Loucy (cell line): ENCODE measurements at regions not wholly inside any gene's neighbourhood (a gene's known extent, or its start where the extent isn't known, plus 50 kb on each side); places are given as distances from the start of the nearest gene placed in this dataset.

Source experiments
- EZH2phosphoT487 ChIP-seq: fragments of 200-600 bp; IDR thresholded peaks from 2 replicates; pipeline ENCODE4 v1.6.1; 2018; ENCODE audit warnings: antibody characterized with exemption, mild to moderate bottlenecking, moderate library complexity, borderline replicate concordance
- TF ChIP-seq, protein P1 (sequence below): fragments of 200-600 bp; sonication (generic); conservative IDR thresholded peaks from 2 replicates; pipeline ENCODE4 v1.5.1; 2014; ENCODE audit warnings: mild to moderate bottlenecking, antibody characterized with exemption, low read length

DNA sequence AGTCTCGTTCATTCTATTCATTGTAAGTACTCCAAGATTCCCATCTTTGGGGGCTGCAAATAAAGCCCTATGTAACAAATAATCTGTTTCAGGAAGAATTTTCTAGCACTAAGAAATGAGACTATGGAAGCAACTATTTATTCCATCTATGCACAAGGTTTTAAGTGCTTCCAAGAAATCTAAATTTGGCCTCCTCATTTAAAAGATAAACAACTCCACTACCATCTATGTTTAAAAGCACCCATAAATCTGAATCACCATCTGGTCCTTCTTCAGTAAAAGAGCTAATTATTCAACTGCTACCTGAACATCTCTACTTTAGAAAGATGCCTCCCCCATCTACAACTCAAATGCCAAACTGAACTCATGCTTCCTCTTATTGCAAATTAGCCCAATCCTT, 547.3 kb upstream of the LRRC4C start:
- TF ChIP-seq, protein P1, sequence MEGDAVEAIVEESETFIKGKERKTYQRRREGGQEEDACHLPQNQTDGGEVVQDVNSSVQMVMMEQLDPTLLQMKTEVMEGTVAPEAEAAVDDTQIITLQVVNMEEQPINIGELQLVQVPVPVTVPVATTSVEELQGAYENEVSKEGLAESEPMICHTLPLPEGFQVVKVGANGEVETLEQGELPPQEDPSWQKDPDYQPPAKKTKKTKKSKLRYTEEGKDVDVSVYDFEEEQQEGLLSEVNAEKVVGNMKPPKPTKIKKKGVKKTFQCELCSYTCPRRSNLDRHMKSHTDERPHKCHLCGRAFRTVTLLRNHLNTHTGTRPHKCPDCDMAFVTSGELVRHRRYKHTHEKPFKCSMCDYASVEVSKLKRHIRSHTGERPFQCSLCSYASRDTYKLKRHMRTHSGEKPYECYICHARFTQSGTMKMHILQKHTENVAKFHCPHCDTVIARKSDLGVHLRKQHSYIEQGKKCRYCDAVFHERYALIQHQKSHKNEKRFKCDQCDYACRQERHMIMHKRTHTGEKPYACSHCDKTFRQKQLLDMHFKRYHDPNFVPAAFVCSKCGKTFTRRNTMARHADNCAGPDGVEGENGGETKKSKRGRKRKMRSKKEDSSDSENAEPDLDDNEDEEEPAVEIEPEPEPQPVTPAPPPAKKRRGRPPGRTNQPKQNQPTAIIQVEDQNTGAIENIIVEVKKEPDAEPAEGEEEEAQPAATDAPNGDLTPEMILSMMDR, result no peak
- no peak for TF ChIP-seq EZH2phosphoT487
